K562 (cell line): ENCODE measurements at regions not wholly inside any gene's neighbourhood (a gene's known extent, or its start where the extent isn't known, plus 50 kb on each side); places are given as distances from the start of the nearest gene placed in this dataset.

Source experiments
- ATAC-seq: fragments of 200-7000 bp; cut with Tn5 transposase; 3 replicates; pipeline ENCODE4 v1.9.1; 2020; ENCODE audit warnings: moderate library complexity
- BruUV-seq: library from RNA; stranded (reverse); fragments of 400-500 nt; replicated peaks from 2 replicates; lab custom pipeline; 2021; lab: Mats Ljungman, UMichigan
- CTCF ChIA-PET: fragments of 300-600 bp; formaldehyde crosslinking; extraction: SDS; loops from one replicate; lab custom pipeline; 2021; ENCODE audit warnings: low intra/inter-chr PET ratio; lab: Yijun Ruan, JAX
- POLR2A ChIA-PET: fragments of 300-600, 350-650 bp; sonication (Branson Sonifier 250); formaldehyde crosslinking; extraction: SDS; loops from one replicate; lab custom pipeline; 2021; ENCODE audit warnings: antibody characterized with exemption, inconsistent platforms; lab: Yijun Ruan, JAX
- DNase-seq, 4 experiments: peaks; one replicate each; pipeline versions ENCODE4 v3.0.0 to v3.0.0-alpha.2; 2011 to 2018; ENCODE audit warnings: low spot score in 3 of 4, mixed read lengths in 3 of 4; ENCODE audit errors: extremely low read depth in 1 of 4
- FAIRE-seq: peaks from 2 replicates; lab custom pipeline; 2011; peaks lifted over from hg19 to GRCh38; lab: Jason Lieb, UNC
- H2AFZ ChIP-seq: 2 replicates; pipeline ENCODE4 v1.6.0; 2011; ENCODE audit warnings: low read depth, low read length, control low read depth, inconsistent platforms
- H3K27ac ChIP-seq: fragments of 200-600 bp; 3 replicates; pipeline ENCODE4 v1.8.0; 2011; ENCODE audit warnings: low read depth, mild to moderate bottlenecking, control low read depth, inconsistent platforms, low read length, moderate library complexity, mixed read lengths; ENCODE audit errors: extremely low read depth
- H3K27me3 ChIP-seq, 2 experiments: fragments of 300-600 bp in 1 of 2; 2 replicates in 1 of 2; 3 replicates in 1 of 2; pipeline versions ENCODE4 v1.6.0 to v1.8.0; 2011; ENCODE audit warnings: inconsistent platforms in 2 of 2, low read length in 2 of 2, mild to moderate bottlenecking in 1 of 2, mixed read lengths in 1 of 2, moderate library complexity in 1 of 2; ENCODE audit not compliant: control insufficient read depth in 2 of 2, insufficient read depth in 2 of 2
- H3K36me3 ChIP-seq: fragments of 300-600 bp; 3 replicates; pipeline ENCODE4 v1.8.0; 2011; ENCODE audit warnings: mild to moderate bottlenecking, low read length, inconsistent platforms; ENCODE audit not compliant: control insufficient read depth, insufficient read depth
- H3K4me1 ChIP-seq, 2 experiments: fragments of 200-600 bp in 1 of 2; replicated peaks in 1 of 2; 2 replicates in 1 of 2; 3 replicates in 1 of 2; pipeline versions ENCODE4 v1.5.1 to v1.8.0; 2011; ENCODE audit warnings: inconsistent platforms in 2 of 2, low read length in 2 of 2, mild to moderate bottlenecking in 1 of 2, mixed read lengths in 1 of 2, moderate library complexity in 1 of 2; ENCODE audit not compliant: control insufficient read depth in 2 of 2, insufficient read depth in 2 of 2
- H3K4me2 ChIP-seq: 2 replicates; pipeline ENCODE4 v1.6.1; 2011; ENCODE audit warnings: low read length, control low read depth, inconsistent platforms, mixed read lengths; ENCODE audit not compliant: insufficient read depth
- H3K4me3 ChIP-seq: fragments of 200-600 bp; sonication (generic), shearing (Covaris generic); 2 replicates; pipeline ENCODE4 v1.5.1; 2016; ENCODE audit warnings: control low read depth, inconsistent platforms
- H3K79me2 ChIP-seq: fragments of 200-600 bp; 3 replicates; pipeline ENCODE4 v1.8.0; 2011; ENCODE audit warnings: low read length, inconsistent platforms; ENCODE audit not compliant: control insufficient read depth, insufficient read depth
- H3K9ac ChIP-seq, 2 experiments: 2 replicates each; pipeline versions ENCODE4 v1.6.0 to v1.6.1; 2011; ENCODE audit warnings: low read depth in 2 of 2, low read length in 2 of 2, control low read depth in 1 of 2, inconsistent platforms in 1 of 2, mild to moderate bottlenecking in 1 of 2, mixed read lengths in 1 of 2; ENCODE audit not compliant: insufficient read depth in 1 of 2
- H3K9me1 ChIP-seq: one replicate; pipeline ENCODE4 v1.6.0; 2011; ENCODE audit warnings: inconsistent platforms, mild to moderate bottlenecking, low read length, moderate library complexity; ENCODE audit not compliant: control insufficient read depth, insufficient read depth
- H3K9me3 ChIP-seq: replicated peaks from 2 replicates; pipeline ENCODE4 v1.5.1; 2011; ENCODE audit warnings: low read depth, low read length, inconsistent platforms; ENCODE audit not compliant: control insufficient read depth, insufficient read depth
- H4K20me1 ChIP-seq: replicated peaks from 2 replicates; pipeline ENCODE4 v1.6.1; 2011; ENCODE audit warnings: low read length, inconsistent platforms, mixed read lengths; ENCODE audit not compliant: control insufficient read depth, insufficient read depth
- CBX2 ChIP-seq: fragments of 200-600 bp; sonication (generic); IDR thresholded peaks from one replicate; pipeline ENCODE4 v1.6.1; 2012; ENCODE audit warnings: mild to moderate bottlenecking, low read length, inconsistent platforms; ENCODE audit not compliant: insufficient read depth, poor library complexity, severe bottlenecking
- MAFK ChIP-seq: IDR thresholded peaks from 2 replicates; pipeline ENCODE4 v1.6.1; 2011; ENCODE audit warnings: low read length, improper control_type of control experiment
- POLR2AphosphoS2 ChIP-seq: IDR thresholded peaks from 2 replicates; pipeline ENCODE4 v1.6.1; 2012; ENCODE audit warnings: low read length, improper control_type of control experiment
- PRDM10 ChIP-seq: fragments of 450-650 bp; IDR thresholded peaks from 2 replicates; pipeline ENCODE4 v1.6.1; 2018; ENCODE audit not compliant: partially characterized antibody
- SIRT6 ChIP-seq: IDR thresholded peaks from one replicate; pipeline ENCODE4 v1.6.1; 2012; ENCODE audit warnings: low read depth, mild to moderate bottlenecking, control low read depth, inconsistent platforms, low read length, moderate library complexity
- ZNF316 ChIP-seq: fragments of 450-650 bp; IDR thresholded peaks from 2 replicates; pipeline ENCODE4 v1.6.1; 2016
- WGBS: fragments of 100-300 bp; shearing (Covaris generic); methylation state at CpG from one replicate; pipeline ENCODE4 v1.1.6; 2016; ENCODE audit warnings: low coverage, mixed read lengths; ENCODE audit not compliant: insufficient coverage; ENCODE audit errors: missing lambda C conversion rate; 5-methylcytosine and 5-hydroxymethylcytosine counted together
- in situ Hi-C: fragments of 300-500 bp; cut with MboI; formaldehyde crosslinking; loops from 4 replicates; pipeline ENCODE4 v1.15.0; 2018; ENCODE audit warnings: inconsistent platforms, mixed read lengths
- intact Hi-C: fragments of 100-400 bp; cut with micrococcal nuclease; formaldehyde crosslinking; loops from 2 replicates; pipeline ENCODE4 v1.14.2; 2022
- TF ChIP-seq, protein P1 (sequence below), 2 experiments: fragments of 450-650 bp; IDR thresholded peaks; 2 replicates each; pipeline ENCODE4 v1.6.1; 2018; ENCODE audit warnings: mild to moderate bottlenecking in 2 of 2, low read depth in 1 of 2; ENCODE audit not compliant: partially characterized antibody in 2 of 2
- TF ChIP-seq, protein P2 (sequence below): sonication (generic); formaldehyde crosslinking; IDR thresholded peaks from 2 replicates; pipeline ENCODE4 v1.8.0; 2022; ENCODE audit warnings: mild to moderate bottlenecking, missing genetic modification reagents

DNA sequence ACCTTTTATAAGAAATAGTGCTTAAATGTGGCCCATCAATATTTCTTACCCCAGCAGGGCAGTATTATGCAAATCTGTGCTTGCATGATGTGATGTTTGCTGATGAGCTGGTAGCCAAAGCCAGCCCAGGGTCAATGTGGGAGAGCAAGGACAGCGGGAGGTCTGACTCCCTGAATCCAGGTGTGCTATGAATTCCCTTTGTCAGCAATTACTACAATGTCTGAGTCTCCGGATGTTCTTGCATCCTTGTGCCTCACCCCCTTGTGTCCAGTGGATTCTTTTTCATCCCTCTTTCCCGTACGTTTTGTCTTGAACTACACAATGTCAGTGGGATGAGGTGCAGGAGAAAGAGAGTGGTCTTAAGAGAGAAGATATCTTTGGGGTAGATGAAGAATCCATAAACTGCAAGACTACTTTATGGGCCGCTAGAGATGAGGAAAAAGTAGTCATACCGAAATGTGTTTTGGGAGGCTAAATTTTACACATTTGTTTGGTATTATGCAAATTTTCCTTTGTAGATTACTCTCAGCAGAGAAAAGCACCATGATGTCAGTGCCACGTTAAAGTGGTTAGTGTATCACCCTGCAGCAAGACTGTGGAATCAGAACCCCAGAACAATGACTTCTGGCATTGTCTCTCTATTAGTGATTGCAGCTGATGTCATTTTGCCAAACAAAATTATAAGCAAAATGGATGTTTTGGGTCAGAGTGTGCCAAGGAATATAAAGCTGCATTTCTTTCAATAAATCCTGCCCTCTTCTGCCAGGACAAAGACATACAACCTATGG is 53.5 kb upstream of the TSHZ3 start:
- CTCF ChIA-PET: no interaction called here
- no peaks in the 10 kb centered on the region for H3K4me1 ChIP-seq
- H3K4me3 ChIP-seq: no peak overlapping the region
- no peak overlapping the region for H3K27ac ChIP-seq
- FAIRE-seq (no peak), DNase-seq (no peak), ATAC-seq (no peak)
- no peaks in the 10 kb centered on the region for H3K27me3 ChIP-seq
- BruUV-seq: no TSS peak
- no peak overlapping the region for H2AFZ ChIP-seq
- intact Hi-C loops (no loop called here), in situ Hi-C loops (no loop called here)
- POLR2A ChIA-PET: interaction anchor here (0.6 kb wide), 1 partner anchor 94 kb away, joined by 3 read pairs; no protein-coding TSS in a partner anchor
- H4K20me1 ChIP-seq: no peaks in the 10 kb centered on the region
- no peaks in the 10 kb centered on the region for H3K79me2 ChIP-seq
- H3K9me1 ChIP-seq: no peaks in the 10 kb centered on the region
- 0% methylated on average over 7 of the region's 7 CpGs for WGBS
- no peaks in the 10 kb centered on the region for H3K9me3 ChIP-seq
- TF ChIP-seq, protein P1, sequence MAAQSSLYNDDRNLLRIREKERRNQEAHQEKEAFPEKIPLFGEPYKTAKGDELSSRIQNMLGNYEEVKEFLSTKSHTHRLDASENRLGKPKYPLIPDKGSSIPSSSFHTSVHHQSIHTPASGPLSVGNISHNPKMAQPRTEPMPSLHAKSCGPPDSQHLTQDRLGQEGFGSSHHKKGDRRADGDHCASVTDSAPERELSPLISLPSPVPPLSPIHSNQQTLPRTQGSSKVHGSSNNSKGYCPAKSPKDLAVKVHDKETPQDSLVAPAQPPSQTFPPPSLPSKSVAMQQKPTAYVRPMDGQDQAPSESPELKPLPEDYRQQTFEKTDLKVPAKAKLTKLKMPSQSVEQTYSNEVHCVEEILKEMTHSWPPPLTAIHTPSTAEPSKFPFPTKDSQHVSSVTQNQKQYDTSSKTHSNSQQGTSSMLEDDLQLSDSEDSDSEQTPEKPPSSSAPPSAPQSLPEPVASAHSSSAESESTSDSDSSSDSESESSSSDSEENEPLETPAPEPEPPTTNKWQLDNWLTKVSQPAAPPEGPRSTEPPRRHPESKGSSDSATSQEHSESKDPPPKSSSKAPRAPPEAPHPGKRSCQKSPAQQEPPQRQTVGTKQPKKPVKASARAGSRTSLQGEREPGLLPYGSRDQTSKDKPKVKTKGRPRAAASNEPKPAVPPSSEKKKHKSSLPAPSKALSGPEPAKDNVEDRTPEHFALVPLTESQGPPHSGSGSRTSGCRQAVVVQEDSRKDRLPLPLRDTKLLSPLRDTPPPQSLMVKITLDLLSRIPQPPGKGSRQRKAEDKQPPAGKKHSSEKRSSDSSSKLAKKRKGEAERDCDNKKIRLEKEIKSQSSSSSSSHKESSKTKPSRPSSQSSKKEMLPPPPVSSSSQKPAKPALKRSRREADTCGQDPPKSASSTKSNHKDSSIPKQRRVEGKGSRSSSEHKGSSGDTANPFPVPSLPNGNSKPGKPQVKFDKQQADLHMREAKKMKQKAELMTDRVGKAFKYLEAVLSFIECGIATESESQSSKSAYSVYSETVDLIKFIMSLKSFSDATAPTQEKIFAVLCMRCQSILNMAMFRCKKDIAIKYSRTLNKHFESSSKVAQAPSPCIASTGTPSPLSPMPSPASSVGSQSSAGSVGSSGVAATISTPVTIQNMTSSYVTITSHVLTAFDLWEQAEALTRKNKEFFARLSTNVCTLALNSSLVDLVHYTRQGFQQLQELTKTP (IDR thresholded peaks at IDR 0.05; ENCODE audit: low read depth in 1 of 2, partially characterized antibody in 2 of 2): no peak
- TF ChIP-seq SIRT6 (no peak), POLR2AphosphoS2 (no peak), CBX2 (no peak), PRDM10 (no peak), ZNF316 (peak; percentile 29; the same call in 1 of the 2 replicates), MAFK (peak; percentile 49; the same call in 1 of the 2 replicates)
- TF ChIP-seq, protein P2, sequence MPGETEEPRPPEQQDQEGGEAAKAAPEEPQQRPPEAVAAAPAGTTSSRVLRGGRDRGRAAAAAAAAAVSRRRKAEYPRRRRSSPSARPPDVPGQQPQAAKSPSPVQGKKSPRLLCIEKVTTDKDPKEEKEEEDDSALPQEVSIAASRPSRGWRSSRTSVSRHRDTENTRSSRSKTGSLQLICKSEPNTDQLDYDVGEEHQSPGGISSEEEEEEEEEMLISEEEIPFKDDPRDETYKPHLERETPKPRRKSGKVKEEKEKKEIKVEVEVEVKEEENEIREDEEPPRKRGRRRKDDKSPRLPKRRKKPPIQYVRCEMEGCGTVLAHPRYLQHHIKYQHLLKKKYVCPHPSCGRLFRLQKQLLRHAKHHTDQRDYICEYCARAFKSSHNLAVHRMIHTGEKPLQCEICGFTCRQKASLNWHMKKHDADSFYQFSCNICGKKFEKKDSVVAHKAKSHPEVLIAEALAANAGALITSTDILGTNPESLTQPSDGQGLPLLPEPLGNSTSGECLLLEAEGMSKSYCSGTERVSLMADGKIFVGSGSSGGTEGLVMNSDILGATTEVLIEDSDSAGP: no peak
- H3K4me2 ChIP-seq: no peak overlapping the region
- no peaks in the 10 kb centered on the region for H3K36me3 ChIP-seq
- no peak overlapping the region for H3K9ac ChIP-seq
